ENCODE measurements at regions not wholly inside any gene's neighbourhood (a gene's known extent, or its start where the extent isn't known, plus 50 kb on each side); places are given as distances from the start of the nearest gene placed in this dataset.

DNA sequence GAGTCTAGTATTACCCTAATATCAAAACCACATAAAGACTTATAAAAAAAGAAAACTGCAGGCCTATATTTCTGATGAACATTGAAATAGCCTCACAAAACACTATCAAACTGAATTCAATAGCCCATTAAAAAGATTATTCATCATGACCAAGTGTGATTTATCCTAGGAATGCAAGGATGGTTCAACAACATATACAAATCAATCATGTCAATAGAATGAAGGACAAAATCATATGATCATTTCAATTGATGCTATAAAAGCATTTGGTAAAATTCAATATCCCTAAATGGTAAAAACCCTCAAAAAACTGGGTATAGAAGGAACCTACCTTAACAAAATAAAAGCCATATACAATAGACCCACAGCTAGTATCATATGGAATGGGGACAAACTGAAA, 797.9 kb upstream of the INTU start:
- no peak for TF ChIP-seq POLR2A (IDR thresholded peaks at IDR 0.05)
- TF ChIP-seq, protein P1, sequence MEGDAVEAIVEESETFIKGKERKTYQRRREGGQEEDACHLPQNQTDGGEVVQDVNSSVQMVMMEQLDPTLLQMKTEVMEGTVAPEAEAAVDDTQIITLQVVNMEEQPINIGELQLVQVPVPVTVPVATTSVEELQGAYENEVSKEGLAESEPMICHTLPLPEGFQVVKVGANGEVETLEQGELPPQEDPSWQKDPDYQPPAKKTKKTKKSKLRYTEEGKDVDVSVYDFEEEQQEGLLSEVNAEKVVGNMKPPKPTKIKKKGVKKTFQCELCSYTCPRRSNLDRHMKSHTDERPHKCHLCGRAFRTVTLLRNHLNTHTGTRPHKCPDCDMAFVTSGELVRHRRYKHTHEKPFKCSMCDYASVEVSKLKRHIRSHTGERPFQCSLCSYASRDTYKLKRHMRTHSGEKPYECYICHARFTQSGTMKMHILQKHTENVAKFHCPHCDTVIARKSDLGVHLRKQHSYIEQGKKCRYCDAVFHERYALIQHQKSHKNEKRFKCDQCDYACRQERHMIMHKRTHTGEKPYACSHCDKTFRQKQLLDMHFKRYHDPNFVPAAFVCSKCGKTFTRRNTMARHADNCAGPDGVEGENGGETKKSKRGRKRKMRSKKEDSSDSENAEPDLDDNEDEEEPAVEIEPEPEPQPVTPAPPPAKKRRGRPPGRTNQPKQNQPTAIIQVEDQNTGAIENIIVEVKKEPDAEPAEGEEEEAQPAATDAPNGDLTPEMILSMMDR (IDR thresholded peaks at IDR 0.05): no peak

Data from suprapubic skin (tissue), 3 donors.